GM18508 (cell line): ENCODE measurements at regions not wholly inside any gene's neighbourhood (a gene's known extent, or its start where the extent isn't known, plus 50 kb on each side); places are given as distances from the start of the nearest gene placed in this dataset.
"Not testable (repeated sequence)": the region's sequence is repeated elsewhere in the genome, so short reads cannot be mapped to it uniquely, and the experiment has no call there.

Experiments
- ATAC-seq: cut with Tn5 transposase; IDR thresholded peaks from one replicate; pipeline ENCODE4 v1.9.1; 2021; ENCODE audit warnings: moderate number of reproducible peaks; ENCODE audit not compliant: insufficient read depth, unreplicated experiment

DNA sequence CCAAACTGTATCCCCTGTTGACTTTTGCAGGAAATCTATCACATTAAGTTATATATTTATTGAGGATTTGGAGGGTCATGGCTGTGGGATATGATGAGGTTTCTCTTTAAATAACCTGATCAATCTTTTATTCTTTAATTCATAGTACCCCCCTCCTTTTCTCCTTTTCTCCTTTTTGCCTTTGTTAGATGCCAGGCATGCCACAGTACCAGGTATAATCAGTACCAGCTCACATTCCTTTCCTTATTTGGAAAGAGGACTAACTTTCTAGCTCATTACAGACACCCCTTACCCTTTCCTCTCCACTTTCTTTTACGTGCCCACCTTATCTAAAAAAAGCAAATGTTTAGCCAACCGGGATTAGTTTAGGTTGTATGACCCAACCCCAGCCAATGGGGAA lies 326.4 kb upstream of the NAALADL2 start:
- no peak for ATAC-seq

GRCh38 chr3:174533286-174533685 lies 325.8 kb upstream of the NAALADL2 start:
- ATAC-seq: no peak

DNA sequence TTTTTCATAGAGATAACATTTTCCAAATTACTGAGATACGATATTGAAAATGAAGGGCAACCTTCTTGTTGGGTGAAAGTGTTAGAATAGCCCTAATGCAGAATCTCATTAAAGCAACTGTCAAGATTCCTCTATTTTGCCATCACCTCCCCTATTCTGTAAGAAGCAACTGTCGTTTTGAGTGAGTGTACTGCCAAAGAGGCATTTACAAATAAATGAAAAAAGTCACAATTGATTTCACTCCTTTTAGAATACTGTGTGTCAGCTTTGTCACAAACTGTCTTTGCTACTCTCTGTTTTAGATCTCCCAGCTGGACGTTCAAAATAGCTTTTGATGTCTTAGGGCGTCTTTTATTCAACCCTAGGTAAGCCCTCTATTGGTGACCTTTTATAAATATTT lies 322.8 kb upstream of the NAALADL2 start:
- ATAC-seq: no peak

DNA sequence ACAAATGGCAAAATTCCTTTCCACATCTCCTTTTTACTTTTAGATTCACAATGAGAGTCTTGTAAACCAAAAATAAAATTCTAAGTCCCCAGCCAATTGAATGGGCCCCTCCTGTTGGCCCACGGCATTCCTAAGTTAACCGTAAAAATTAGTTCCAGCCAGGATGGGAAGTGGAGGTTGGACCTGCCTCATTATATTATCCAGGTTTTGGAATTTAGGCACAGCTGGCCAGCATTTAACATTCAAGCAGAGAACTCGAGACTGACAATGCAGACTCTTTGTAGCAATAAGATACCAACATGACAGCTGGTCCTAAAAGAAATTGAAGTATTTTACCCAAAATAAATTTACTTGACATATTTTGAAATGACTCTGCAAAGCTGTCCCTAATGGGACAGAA lies 321.0 kb upstream of the NAALADL2 start:
- ATAC-seq: no peak

- ATAC-seq: no peak
Measured at GRCh38 chr3:174540116-174540908, 318.8 kb upstream of the NAALADL2 start.

GRCh38 chr3:174541708-174542315 lies 317.3 kb upstream of the NAALADL2 start:
- no peak for ATAC-seq

DNA sequence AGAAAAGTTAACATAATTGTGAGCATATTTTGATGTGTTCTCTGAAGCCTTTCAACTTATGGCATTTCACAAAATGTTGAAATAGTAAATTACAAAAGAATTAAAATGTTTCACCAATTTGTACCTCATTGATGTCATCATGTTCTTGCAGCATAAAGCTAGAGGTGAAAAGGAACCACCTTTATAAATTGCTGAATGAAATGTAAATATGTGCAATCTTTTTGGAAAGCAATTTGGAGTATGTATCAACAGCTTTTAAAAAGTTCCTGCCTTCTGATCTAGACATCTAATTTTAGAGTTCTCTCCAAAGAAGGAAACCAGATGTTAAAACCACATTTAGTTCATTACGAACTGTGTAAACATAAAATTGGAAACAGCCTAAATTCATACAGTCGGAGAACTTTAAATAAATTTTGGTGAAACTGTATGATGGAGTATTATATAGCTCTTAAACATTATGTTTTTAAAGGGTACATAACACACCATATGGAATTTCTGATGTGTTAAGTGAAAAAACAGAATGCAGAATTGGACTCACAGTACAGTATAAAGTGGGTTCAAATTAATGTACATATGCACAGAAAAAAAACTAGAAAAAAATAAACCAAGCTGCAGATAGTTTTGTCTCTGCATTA lies 311.2 kb upstream of the NAALADL2 start:
- no peak for ATAC-seq

GRCh38 chr3:174548841-174549623 lies 310.1 kb upstream of the NAALADL2 start:
- ATAC-seq: no peak

- ATAC-seq: no peak
Measured at GRCh38 chr3:174581558-174581957, 277.6 kb upstream of the NAALADL2 start.

DNA sequence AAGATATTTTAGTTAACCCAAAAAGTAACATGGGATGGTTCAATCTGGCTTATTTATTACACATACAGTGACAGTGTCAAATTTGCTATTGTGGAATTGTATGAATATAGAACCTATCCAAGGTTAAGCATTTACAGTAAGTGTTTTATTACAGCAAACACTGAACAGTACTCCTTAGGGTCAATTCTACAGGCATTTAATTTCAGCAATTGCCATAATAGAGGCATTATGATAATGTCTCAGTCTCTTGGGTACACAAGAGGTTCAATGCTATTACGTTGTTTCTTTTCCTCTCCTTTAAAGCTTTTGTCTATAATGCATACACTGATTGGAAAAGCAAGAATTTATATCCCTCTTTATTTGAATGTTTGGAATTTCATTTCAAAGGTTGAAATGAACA lies 275.7 kb upstream of the NAALADL2 start:
- no peak for ATAC-seq

DNA sequence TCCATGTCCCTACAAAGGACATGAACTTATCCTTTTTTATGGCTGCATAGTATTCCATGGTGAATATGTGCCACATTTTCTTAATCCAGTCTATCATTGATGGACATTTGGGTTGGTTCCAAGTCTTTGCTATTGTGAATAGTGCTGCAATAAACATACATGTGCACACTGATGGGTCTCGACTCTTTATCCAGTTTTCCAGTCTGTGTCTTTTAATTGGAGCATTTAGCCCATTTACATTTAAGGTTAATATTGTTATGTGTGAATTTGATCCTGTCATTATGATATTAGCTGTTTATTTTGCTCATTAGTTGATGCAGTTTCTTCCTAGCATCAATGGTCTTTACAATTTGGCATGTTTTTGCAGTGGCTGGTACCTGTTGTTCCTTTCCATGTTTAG lies 272.0 kb upstream of the NAALADL2 start:
- ATAC-seq: not testable (repeated sequence)

DNA sequence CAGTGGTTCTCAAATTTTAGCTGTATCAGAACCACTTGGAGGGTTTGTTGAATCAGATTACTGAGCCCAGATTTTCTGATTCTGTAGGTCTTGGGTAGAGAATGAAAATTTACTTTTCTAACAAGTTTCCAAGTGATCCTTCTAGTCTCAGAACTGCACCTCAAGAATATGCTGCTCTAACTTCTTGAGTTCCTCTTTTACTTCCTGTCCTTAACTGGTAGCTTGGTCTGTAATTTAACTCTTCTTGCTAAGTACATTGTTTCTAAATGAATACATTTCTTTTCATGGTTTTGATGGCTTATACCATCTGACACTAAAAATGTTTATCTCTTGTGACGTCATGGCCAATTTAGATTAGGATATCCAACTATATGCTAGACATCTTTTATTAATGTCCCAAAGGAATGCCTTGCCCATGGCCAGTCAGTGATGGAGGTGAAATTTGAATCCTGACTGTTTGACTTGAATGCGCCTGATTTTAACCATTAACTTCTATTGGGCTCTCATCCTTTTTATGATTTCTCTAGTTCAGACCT lies 262.6 kb upstream of the NAALADL2 start:
- ATAC-seq: no peak

- ATAC-seq: no peak
Measured at GRCh38 chr3:174598885-174599439, 260.2 kb upstream of the NAALADL2 start.

DNA sequence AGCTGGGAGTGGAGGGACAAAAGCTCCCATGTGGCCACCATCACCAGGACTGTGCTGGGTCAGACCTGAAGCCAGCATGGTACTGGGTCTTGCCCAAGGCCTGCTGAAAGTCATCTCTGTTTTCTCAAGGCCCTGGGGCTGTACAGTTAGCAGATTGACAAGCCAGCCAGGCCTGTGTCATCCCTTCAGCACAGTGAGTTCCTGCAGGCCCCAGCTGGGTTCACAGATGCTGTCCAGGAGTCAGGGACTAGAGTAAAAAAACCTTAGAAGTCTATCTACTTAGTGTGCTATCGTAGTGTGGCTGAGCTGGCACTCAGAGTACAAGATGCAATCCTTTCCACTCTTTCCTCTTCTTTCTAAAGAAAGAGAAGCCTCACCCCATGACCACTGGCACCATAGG lies 246.0 kb upstream of the NAALADL2 start:
- ATAC-seq: no peak

DNA sequence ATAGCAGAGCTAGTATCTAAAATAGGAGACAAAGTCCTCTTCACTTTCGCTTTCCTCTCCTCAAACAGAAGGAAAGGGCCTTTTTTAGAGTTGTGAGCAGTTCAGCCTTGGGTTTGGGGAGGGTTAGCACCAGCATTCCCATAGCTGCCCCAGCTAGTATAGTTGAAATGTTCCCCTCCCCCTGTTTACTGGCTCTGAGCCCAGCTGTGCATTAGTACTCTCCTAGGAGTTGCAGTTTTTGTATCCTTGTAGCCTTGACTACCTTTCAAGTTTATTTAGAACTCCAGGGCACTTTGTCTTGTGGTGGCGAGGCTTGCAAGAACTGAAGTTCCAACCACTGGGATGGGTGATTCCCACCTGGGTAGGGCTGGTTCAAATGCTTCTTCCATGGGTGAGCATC lies 245.1 kb upstream of the NAALADL2 start:
- no peak for ATAC-seq

DNA sequence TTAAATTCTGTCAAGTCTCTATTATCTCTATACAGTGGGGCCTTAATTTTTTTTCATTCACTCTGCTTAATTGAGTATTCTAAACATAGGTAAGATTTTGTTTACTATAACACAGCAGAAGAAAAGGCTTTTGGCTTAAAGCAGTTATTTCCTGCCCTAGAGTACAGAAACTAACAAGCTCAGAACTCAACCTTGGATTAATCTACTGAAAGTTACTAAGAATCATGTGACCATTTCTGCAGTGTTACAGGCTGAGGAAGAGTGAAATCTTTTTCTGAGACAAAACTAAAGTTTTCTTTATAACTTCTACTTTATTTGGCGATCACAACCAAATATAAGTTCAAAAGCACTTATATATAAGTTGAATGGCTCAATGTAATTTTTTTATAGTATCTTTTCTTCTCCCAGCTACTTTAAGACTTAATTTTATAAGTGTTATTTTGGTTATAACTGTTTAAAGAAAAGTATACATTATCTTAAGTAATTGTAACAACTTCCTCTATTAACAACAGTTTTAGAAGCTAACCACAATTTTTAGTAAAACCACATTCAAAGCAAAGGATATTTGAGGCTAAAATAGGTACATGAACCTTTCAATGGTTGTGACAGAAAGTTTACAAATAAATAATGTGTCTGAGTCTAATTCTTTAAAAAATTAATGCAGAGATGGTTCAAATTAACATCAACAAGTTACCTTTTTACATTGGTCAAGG lies 240.6 kb upstream of the NAALADL2 start:
- no peak for ATAC-seq

- no peak for ATAC-seq
Measured at GRCh38 chr3:174619239-174619638, 239.9 kb upstream of the NAALADL2 start.

DNA sequence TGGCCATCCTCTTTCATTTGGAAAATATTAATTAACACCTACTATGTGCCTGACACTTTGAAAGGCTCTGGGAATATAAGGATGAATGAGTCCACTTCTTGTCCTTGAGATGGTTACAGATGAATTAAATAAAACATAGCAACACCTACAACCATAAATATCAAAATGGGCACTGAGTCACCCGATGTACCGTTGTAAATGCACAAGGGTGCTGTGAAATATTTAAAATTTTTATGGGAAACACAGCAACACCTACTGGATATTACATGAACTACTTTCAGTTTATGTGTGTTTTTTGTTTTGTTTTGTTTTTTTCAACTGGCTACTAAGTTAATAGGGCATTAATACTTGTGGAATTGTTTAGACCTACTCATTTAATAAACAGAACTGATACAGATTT lies 239.0 kb upstream of the NAALADL2 start:
- ATAC-seq: no peak

DNA sequence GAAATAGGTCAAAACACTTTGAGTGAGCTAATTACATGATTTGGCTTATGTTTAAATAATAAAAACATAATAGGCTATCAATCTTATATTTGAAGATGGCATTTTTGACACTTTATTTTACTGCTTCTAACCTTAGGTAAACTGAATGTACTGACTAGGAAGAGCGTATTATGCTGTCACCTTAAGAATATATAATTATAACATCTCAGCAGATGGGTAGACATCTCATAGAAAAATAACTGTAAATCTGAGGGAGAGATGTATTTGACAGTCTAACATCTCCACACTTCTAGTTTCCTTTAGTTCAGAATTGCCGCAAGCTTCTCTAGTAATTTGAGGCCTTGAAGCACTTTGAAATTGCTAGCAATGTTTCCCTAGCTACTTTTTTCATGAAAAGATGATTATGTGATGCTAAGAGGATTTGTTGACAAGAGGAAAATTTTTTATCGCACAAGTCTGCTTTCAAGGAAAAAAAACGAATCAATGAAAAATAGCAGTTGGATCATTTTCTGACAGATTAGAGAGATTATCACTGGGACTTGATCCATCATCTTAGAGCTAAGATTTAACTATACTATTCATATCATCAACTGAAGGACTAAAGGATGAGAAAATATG lies 238.2 kb upstream of the NAALADL2 start:
- no peak for ATAC-seq
